ENCODE measurements at regions not wholly inside any gene's neighbourhood (a gene's known extent, or its start where the extent isn't known, plus 50 kb on each side); places are given as distances from the start of the nearest gene placed in this dataset.

- TF ChIP-seq, protein P1, sequence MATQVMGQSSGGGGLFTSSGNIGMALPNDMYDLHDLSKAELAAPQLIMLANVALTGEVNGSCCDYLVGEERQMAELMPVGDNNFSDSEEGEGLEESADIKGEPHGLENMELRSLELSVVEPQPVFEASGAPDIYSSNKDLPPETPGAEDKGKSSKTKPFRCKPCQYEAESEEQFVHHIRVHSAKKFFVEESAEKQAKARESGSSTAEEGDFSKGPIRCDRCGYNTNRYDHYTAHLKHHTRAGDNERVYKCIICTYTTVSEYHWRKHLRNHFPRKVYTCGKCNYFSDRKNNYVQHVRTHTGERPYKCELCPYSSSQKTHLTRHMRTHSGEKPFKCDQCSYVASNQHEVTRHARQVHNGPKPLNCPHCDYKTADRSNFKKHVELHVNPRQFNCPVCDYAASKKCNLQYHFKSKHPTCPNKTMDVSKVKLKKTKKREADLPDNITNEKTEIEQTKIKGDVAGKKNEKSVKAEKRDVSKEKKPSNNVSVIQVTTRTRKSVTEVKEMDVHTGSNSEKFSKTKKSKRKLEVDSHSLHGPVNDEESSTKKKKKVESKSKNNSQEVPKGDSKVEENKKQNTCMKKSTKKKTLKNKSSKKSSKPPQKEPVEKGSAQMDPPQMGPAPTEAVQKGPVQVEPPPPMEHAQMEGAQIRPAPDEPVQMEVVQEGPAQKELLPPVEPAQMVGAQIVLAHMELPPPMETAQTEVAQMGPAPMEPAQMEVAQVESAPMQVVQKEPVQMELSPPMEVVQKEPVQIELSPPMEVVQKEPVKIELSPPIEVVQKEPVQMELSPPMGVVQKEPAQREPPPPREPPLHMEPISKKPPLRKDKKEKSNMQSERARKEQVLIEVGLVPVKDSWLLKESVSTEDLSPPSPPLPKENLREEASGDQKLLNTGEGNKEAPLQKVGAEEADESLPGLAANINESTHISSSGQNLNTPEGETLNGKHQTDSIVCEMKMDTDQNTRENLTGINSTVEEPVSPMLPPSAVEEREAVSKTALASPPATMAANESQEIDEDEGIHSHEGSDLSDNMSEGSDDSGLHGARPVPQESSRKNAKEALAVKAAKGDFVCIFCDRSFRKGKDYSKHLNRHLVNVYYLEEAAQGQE (IDR thresholded peaks at IDR 0.05; ENCODE audit: low read depth, low read length): no peak
- TF ChIP-seq FOXM1 (IDR thresholded peaks at IDR 0.05; ENCODE audit: low read depth): no peak
Measured at GRCh38 chr15:52857471-52857870, 67.3 kb upstream of the ONECUT1 start (continued).

DNA sequence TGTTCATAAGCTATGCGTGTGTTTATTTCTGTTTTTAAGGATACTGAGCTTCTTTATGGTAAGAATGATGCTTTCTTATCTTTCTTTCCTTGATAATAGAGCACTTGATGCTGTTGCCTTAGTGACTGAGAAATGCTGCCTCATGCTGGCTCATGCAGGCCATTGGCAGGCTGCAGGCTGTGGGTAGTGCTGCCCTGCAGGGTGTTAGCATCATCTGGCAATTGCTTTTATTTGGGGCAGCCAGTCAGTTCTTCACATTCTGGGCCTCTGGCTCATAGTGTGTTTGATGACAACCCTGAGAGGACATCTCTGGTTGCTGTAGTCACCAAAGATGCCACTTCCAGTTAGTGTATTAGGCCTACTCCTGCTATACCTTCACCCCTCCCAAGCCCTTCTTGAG, 66.2 kb upstream of the ONECUT1 start:
- CTCF ChIA-PET: interaction anchor here (1.0 kb wide), 1 partner anchor 16 kb away, joined by 4 read pairs; no protein-coding TSS in a partner anchor
- no peak overlapping the region for H3K4me3 ChIP-seq (ENCODE audit: low read depth in 2 of 2, low read length in 1 of 2)
- WGBS (ENCODE audit: low lambda C conversion rate): 4% methylated on average over 1 of the region's 1 CpG

GRCh38 chr15:52855157-52855556, 65.0 kb upstream of the ONECUT1 start:
- no peaks in the 10 kb centered on the region for H3K9me2 ChIP-seq
- no peak overlapping the region for H2AFZ ChIP-seq (ENCODE audit: low read depth)
- no peak overlapping the region for H3K9ac ChIP-seq
- no peak for TF ChIP-seq ZBTB33 (IDR thresholded peaks at IDR 0.05; ENCODE audit: borderline replicate concordance, low read depth)
- no peaks in the 10 kb centered on the region for H3K9me3 ChIP-seq
- ChIA-PET CTCF (interaction anchor here (0.7 to 1.1 kb wide), 2 partner anchors 12 to 72 kb away, joined by 3 to 4 read pairs; no protein-coding TSS in a partner anchor), POLR2A (no interaction called here)
- H3K36me3 ChIP-seq (replicated peaks in 1 of 2; ENCODE audit: control insufficient read depth in 1 of 2, insufficient read depth in 2 of 2, low read length in 1 of 2): no peaks in the 10 kb centered on the region
- no peaks in the 10 kb centered on the region for H4K20me1 ChIP-seq (ENCODE audit: insufficient read depth)
- no peak for DNase-seq
- no peaks in the 10 kb centered on the region for H3K4me1 ChIP-seq (ENCODE audit: control insufficient read depth in 1 of 2, insufficient read depth in 2 of 2, low read depth in 1 of 2, low read length in 1 of 2)
- no peak overlapping the region for H3K4me2 ChIP-seq
- H3K27ac ChIP-seq (ENCODE audit: low read depth in 2 of 2, low read length in 1 of 2): no peak overlapping the region
- peaks cover 11% of the 10 kb centered on the region; the same call in 1 of the 2 replicates for H3K27me3 ChIP-seq (ENCODE audit: insufficient read depth)
- 6% methylated on average over 3 of the region's 3 CpGs for WGBS (ENCODE audit: low lambda C conversion rate)
- H3F3A ChIP-seq (replicated peaks; ENCODE audit: insufficient read depth): no peaks in the 10 kb centered on the region
- no peak overlapping the region for H3K4me3 ChIP-seq (ENCODE audit: low read depth in 2 of 2, low read length in 1 of 2)
- H3K79me2 ChIP-seq (ENCODE audit: insufficient read depth): no peaks in the 10 kb centered on the region

More for the DNA sequence above, 66.2 kb upstream of the ONECUT1 start:
- Histone ChIP-seq H3K27me3 (ENCODE audit: insufficient read depth) (peaks cover 11% of the 10 kb centered on the region; the same call in 1 of the 2 replicates), H4K20me1 (ENCODE audit: insufficient read depth) (no peaks in the 10 kb centered on the region), H3F3A (replicated peaks; ENCODE audit: insufficient read depth) (no peaks in the 10 kb centered on the region), H2AFZ (ENCODE audit: low read depth) (no peak overlapping the region), H3K4me2 (no peak overlapping the region), H3K9me3 (no peaks in the 10 kb centered on the region), H3K9me2 (no peaks in the 10 kb centered on the region), H3K4me1 (ENCODE audit: control insufficient read depth in 1 of 2, insufficient read depth in 2 of 2, low read depth in 1 of 2, low read length in 1 of 2) (no peaks in the 10 kb centered on the region), H3K27ac (ENCODE audit: low read depth in 2 of 2, low read length in 1 of 2) (no peak overlapping the region), H3K9ac (no peak overlapping the region), H3K36me3 (replicated peaks in 1 of 2; ENCODE audit: control insufficient read depth in 1 of 2, insufficient read depth in 2 of 2, low read length in 1 of 2) (no peaks in the 10 kb centered on the region), H3K79me2 (ENCODE audit: insufficient read depth) (no peaks in the 10 kb centered on the region)
- no peak for DNase-seq
- POLR2A ChIA-PET: no interaction called here
- no peak for TF ChIP-seq NRF1 (IDR thresholded peaks at IDR 0.05; ENCODE audit: low read depth, low read length)

Measured in SK-N-SH (cell line).